ENCODE measurements at regions not wholly inside any gene's neighbourhood (a gene's known extent, or its start where the extent isn't known, plus 50 kb on each side); places are given as distances from the start of the nearest gene placed in this dataset.

DNA sequence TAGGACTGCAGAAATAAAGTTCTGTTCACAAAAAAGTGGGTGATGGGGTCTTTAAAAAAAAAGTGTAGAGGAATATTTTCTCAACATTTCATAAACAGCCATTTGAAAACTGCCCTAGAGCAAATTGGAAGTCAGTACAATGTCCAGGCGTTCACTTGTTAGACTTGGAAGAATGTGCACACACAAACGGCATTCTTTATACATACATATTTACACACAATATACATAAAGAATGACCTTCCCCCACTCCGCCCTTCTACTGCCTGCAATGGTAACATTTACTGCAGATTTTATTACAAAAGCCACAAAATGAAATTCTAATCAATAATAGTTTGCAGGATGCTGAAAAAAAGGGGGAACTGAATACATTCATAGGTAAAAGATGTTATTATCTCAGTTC lies 103.4 kb upstream of the TOX3 start:
- DNase-seq (ENCODE audit: low spot score) = no peak

DNA sequence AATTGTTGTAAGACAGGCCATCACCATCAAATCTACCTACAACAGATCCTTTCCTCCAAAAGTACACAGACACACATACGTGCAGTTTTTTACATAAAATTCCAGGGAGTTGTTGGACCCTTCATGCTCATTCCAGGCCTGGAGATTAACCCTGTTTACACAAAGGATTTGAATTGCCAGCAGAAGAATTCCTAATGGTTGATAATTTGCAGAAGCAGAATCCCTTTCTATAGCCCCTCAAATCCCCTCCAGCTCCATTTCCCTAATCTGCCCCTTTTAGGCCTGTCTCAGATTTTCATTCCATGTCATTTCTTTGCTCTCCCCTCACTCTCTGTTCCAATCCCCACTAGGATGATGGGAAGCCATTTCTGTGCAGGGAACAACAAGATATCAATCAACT lies 102.9 kb upstream of the TOX3 start:
- no peak for DNase-seq (ENCODE audit: low spot score)

DNA sequence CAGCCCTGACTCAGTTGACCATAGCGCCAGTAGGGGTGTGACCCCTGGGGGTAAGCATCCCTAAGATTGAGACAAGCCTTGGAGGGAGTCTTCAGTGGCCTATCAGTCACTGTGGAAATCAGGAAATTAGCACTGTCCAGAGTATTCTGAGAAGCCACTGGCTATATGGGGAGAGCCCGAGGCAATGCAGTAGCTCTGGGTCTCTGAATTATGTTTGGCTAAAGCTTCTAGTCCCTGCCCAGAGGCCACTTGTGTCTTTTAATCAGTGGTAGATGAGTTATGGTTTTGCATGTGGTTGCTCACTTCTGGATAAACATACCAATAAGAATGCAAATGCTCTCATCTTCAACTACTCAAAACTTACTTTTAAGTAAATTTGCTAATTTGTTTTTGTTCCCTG lies 100.6 kb upstream of the TOX3 start:
- no peak for DNase-seq (ENCODE audit: low spot score)

DNA sequence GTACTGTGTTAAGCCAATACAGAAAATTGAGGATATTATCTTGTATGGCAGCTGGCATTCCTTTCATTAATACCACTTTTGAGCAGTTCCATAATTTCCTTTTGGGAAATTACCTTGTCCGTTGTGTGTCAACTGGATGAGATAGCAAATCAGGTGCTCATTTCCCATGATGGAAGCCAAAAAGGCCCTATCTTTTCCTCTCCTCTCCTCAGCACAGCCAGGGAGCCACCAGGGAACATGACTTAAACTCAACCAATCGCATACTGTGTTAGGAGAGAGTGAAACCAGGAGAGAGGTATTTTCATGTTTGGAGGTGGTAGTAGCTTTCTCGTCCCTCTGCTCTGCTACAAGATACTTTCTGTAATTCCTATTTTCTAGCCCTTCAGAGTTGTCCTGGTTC lies 96.1 kb upstream of the TOX3 start:
- no peak for DNase-seq (ENCODE audit: low spot score)

DNA sequence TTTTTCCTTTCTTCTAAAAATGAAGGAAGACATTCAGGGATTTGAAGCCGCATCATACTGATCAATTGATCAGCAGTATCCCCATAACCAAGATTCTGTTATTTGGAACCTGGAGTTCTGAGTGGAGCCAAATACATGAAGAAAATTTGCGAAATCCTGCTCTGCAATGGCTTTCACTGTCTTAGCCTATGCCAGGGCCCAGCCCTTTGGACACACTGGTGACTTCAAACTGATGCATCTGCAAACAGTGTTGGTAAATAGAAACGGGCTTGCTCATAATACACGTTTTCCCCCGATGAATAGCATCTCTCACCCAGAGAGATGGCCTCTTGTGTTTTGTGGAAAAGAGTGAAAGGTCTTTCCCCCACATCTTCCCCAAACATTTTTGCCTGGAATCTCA lies 87.6 kb upstream of the TOX3 start:
- no peak for DNase-seq (ENCODE audit: low spot score)

DNA sequence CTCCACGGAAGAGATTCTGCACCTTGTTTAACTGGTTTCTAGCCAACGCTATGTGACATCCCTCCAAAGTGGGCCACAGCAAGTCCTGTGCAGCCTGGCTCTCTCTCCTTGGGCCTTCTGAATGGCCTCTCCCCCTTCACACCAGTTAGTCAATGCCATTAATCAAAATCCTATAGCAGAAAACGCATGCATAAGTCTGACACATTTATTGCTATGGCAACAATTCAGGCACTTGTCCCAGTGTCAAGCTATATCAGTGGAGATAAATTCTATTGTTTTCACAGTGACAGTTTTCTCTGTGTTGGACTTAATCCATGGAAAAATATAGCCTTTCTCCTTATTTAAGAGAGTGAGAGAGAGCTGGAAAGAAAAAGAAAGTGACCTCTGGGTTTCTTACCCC lies 87.2 kb upstream of the TOX3 start:
- no peak for DNase-seq (ENCODE audit: low spot score)

DNA sequence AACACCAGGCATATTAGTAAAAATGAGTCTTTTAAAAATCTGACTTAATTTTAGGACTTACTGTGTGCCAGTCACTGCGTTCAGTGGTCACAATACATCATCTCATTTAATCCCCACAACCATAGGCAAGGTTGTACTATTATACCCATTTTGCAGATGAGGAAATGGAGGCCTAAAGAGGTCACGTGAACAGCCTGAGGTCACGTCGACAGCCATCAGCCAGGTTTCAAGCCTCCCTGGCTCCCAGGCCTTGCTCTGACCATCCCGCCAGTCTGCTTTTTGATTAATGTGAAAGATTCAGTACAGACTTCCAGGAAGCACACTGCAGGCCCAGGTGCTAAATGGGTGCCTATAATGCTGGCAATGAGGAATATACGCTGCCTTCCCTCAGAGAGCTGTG lies 86.3 kb upstream of the TOX3 start:
- no peak for DNase-seq (ENCODE audit: low spot score)

DNA sequence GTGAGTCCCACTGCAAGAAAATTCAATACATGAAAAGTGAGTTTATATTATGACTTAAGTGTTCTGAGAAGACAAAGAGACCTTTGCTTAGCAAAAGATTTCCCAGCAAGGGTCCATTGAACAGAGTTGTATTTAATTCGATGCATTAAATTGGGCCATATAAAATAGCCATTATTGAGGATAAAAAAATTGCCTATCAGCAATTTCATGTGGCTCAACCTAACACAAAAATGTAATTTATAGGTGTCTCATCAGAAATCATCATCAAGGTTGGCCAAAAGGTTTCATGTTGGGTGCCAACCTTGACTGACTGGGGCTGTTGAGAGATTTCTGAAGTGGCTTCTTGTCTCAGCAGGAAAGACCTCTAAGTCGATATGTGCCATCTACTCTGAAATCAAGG lies 84.8 kb upstream of the TOX3 start:
- no peak for DNase-seq (ENCODE audit: low spot score)

DNA sequence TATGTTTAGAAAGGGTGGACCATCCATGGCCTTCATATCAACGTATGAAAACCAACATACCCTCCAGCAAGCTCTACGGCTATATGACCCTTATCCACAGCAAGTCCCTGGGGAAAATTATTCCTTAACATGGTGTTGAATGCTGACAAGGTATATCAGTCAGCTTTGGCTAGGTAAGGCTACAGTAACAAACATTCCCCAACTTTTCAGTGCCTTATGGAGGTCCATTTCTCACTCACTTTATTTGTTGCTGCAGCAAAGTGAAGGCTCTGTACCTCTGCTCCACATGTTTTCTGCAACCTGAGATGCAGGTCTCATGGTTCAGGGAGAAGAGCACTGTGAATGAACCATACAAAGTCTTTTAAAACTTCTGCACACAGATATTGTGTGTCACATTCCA lies 83.8 kb upstream of the TOX3 start:
- no peak for DNase-seq (ENCODE audit: low spot score)

DNA sequence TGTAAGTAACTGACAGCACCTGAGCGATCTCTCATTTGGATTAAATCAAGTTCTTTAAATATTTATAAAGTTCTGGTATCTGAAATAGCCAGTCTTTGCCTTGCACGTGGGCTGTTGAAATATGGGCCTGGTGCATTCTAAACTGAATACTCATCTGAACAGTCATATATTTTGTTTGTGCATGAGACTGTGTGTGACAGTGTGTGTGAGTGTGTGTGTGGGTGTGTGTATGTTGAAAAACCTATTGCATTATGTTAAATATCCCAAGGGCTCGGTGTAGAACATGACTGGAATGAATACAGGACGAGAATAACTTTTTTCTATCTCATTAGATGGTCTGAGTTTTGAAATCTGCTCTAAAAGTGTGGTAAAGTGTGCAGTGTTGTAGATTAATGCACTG lies 82.4 kb upstream of the TOX3 start:
- no peak for DNase-seq (ENCODE audit: low spot score)

DNA sequence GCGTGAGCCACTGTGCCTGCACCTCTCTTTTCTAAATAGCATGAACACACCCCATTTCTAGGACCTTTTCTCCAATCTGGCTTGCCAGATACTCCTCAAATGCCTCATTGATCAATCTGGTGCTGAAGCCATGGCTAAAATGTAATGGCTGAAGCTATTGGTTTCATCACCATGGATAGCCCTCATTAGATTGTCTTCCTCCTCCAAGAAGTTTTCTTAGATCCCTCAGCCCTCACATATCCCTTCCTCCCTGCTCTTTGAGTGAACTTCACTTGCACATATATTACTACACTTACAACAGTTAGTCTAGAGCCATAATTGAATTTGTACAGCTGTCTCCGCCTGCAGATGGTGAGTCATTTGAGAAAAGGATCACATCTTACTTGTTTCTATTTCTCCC lies 77.9 kb upstream of the TOX3 start:
- DNase-seq (ENCODE audit: low spot score) = no peak

DNA sequence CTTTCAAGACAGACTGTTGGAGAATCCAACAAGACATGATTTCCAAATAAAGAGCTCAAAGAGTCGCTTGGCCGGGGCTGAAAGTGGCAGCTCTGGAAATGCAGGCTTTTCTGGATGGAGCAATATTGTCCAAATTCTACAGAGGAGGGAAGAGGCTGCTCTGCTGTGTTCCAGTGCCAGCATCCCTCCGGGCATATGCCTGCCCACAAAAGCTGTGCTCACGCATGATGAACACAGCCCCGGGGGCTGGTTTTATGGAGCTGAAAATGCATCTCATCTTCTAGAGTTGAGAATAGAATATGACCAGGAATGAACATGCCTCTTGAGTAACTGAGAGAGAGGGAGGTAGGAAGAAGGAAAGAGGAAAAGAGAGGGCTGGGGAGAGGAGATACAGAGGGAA lies 74.7 kb upstream of the TOX3 start:
- DNase-seq (ENCODE audit: low spot score) = no peak

DNA sequence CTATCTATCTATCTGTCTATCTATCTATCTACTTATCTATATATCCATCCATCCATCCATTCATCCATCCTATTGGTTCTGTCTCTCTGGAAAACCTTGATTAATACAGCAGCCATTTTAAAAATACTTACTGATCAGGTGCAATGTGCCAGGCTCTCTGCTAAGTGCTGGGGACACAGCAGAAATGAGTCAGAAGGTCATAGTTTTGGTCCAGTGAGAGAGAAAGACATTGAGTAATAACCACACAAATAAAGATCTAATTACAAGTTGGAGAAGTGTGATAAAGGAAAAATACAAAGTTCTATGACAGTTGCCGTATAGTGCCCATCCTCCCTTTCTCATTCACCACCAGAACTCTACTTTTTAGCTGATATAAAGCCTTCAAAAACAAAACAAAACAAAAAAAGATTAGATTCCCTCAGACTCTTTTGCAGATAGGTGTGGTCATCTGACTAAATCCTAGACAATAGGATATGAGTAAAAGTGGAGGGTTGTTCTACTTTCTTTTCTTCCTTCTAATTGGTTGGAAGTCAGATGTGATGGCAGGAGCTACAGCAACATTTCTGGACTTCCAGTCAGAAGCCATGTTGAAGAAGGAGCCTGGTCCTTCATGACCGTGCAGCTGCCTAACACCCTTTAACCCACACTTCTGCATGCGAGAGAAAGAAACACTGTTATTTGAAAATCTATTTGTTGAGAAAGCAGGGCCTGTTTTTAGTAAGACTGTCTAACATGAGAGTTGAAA lies 72.0 kb upstream of the TOX3 start:
- no peak for DNase-seq (ENCODE audit: low spot score)

DNA sequence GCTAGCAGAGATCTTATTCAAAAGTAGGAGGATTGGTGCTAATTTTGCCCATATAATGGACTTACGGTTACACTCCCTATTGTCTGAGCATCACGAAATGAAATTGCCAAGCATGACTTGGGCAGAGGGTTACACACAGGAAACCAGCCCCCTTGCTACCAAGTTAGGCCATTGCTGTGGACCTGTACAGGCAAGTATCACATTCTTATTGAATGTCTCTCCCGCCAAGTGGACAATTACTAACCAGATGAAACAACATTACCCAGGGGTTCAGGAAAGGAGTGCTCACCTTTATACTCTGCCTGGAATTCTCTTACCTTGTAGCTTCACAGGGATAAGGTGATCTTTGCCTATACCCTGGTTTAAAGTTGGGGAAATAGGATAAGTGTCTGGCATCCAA lies 70.6 kb upstream of the TOX3 start:
- DNase-seq (ENCODE audit: low spot score) = no peak

DNA sequence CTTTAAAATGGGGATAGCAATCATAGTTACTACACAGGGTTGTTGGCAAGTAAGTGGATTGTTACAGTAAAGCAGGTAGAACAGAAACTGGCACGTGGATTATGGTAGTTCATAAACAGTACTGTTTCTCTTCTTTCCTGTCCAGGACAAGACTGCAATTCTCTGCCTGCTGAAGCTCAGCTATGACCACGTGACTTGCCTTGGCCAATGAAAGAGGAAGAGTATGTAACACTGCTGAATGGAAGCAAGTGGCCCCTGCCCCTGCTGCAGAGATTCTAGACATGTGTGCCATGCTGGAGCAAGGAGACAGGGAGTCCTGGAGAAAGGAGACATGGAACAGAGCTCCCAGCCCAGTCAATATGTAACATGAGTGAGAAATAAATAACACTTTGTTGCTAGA lies 66.6 kb upstream of the TOX3 start:
- DNase-seq (ENCODE audit: low spot score) = no peak

DNA sequence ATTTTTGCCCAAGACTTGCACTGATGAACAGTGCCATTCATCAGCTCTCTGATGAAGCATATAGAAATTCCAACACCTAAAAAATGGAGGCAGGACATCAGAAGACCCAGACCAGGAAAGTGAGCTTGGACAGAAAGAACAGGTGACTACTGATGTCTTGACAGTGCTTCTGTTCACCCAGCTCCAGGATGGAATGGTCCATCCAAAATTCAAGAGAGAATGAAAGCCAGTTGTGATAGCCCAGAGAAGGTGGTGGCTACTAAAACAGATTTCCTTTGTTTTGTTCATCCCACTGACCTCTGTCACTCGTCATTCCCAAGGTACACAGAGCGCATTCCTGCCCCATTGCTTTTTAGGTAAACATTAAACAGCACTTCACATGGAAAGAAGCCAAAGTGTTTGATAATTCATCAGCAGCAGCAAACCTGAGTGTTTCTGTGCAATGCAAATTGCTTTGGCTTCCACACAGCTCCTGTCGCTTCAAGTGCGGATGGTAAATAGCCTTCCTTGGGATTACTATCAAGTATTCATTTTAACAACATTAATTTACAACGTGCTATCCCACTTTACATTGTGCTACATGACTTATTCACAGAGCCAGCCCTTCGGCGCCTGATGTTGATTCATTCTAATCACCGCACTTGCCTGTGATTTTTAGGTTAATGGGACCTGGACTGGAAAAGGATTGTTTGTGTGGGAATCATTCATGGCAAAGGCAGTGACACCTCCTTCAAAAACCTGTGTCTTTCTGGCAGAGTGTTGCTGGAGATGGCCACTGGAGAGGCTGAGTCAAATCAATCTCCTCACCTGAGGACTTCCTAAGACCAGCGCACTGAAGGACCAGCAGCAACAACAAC lies 65.1 kb upstream of the TOX3 start:
- DNase-seq (ENCODE audit: low spot score) = no peak

DNA sequence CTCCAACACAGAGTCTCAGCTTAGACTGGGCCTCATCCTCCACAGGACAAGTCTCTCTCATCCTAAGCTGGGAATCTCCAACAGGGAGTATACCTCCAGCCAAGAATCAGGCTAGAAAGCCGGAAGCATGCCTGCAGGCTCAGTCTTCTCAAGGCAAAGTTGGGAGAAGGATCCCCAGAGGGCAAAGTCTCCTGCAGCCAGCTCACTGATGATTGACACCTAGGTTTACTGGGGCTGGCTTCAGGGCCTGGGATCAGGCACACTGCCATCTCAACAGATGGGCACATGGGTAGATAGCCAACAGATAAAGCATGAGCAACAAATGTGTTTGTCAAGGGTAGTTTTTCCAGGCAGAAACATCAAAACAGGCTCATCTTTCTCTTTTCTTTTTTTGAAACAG lies 56.1 kb upstream of the TOX3 start:
- DNase-seq (ENCODE audit: low spot score) = no peak

DNA sequence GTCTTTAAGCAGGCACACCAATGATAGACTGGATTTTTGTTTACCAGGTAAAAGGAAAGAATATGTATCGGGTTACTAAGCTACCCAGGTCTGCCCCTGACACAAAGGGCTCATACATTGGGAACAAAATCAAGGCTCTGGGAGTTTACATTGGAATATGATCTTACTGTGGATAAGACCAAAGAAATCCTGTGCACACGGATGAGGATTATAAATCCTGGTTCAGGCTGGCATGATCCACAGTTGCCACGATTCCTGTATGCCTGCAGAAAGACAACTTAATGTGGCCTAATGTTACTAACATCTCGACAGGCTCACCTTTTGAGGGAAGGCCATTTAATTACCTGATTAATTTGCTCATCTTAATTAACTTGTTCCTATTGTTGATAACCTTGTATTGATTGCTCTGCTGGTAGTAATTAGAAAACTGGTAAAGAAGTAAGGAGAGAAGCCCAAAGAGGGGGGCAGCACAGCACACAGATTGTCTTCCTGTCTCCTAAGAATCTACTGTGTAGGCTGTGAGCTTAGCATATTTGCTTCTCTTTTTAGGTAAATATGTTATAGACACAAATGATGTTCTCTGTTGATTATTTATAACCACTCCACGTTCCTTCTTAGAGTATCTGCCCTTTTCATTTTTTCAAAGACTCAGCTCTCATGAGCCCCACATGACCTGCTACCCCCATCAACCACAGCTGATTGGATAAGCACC lies 51.0 kb upstream of the TOX3 start:
- DNase-seq (ENCODE audit: low spot score) = no peak

DNA sequence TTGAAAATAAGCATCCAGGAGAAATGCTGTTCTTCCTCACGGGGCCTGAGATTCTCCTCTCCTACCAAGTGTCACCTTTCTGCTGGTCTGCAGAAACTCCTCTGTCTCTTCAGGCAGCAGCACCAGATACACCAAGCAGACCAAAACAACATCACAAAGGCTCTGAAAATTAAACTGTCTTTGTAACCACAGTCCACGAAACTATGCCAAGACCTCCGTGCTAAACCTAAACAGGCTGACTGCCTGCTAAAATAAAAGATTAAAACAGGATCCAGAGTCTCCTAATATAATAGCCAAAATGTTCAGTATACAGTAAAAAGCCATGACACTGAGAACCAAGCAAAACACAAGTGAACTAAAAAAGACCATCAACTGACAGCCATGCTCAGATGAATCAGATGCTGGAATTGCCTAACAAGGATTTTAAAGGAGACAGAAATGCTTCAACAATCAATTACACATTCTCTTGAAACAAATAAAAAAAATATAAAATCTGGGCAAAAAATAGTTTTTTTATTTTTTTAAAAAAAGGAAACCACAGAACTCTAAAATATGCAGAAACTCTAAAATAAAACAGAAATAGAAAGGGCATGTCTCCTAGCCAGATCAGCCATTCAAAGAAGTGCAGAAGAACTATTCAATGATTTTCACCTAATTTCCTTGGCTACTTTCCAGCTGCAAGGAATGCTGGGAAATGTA lies 50.3 kb upstream of the TOX3 start:
- DNase-seq (ENCODE audit: low spot score) = no peak

All from ureter (tissue), 1 donor.